GM18498 (cell line): ENCODE measurements at regions not wholly inside any gene's neighbourhood (a gene's known extent, or its start where the extent isn't known, plus 50 kb on each side); places are given as distances from the start of the nearest gene placed in this dataset.
A peak's percentile ranks its signal among the peaks of the same experiment; 100 is the strongest.
"Not testable (repeated sequence)": the region's sequence is repeated elsewhere in the genome, so short reads cannot be mapped to it uniquely, and the experiment has no call there.

ENCODE experiments used
- ATAC-seq: cut with Tn5 transposase; IDR thresholded peaks from one replicate; pipeline ENCODE4 v1.9.1; 2021; ENCODE audit warnings: mild to moderate bottlenecking, moderate library complexity; ENCODE audit not compliant: unreplicated experiment

- no peak for ATAC-seq
These were observed 473.2 kb downstream of the REEP3 start for GRCh38 chr10:63994371-63994770.

GRCh38 chr10:64007157-64007556 is 486.0 kb downstream of the REEP3 start:
- no peak for ATAC-seq

GRCh38 chr10:64010711-64011110 is 489.5 kb downstream of the REEP3 start:
- no peak for ATAC-seq

GRCh38 chr10:64011912-64012714 is 490.9 kb downstream of the REEP3 start:
- ATAC-seq: no peak

GRCh38 chr10:64014281-64014680 is 493.1 kb downstream of the REEP3 start:
- no peak for ATAC-seq

- ATAC-seq: no peak
These were observed 502.8 kb downstream of the REEP3 start for GRCh38 chr10:64023926-64024470.

- ATAC-seq: no peak
These were observed 512.5 kb downstream of the REEP3 start for GRCh38 chr10:64033711-64034110.

GRCh38 chr10:64036321-64036930 is 515.2 kb downstream of the REEP3 start:
- no peak for ATAC-seq

- no peak for ATAC-seq
These were observed 516.0 kb downstream of the REEP3 start for GRCh38 chr10:64037071-64037661.

GRCh38 chr10:64038107-64038506 is 516.9 kb downstream of the REEP3 start:
- no peak for ATAC-seq

GRCh38 chr10:64039198-64039597 is 518.0 kb downstream of the REEP3 start:
- peak; percentile 41 for ATAC-seq

GRCh38 chr10:64040781-64041180 is 519.6 kb downstream of the REEP3 start:
- ATAC-seq: peak; percentile 14

- peak; percentile 93 for ATAC-seq
These were observed 520.2 kb downstream of the REEP3 start for GRCh38 chr10:64041185-64041988.

GRCh38 chr10:64041989-64042490 is 520.8 kb downstream of the REEP3 start:
- ATAC-seq: no peak

GRCh38 chr10:64044098-64044497 is 522.9 kb downstream of the REEP3 start:
- ATAC-seq: no peak

GRCh38 chr10:64044957-64045632 is 523.9 kb downstream of the REEP3 start:
- ATAC-seq: not testable (repeated sequence)

- no peak for ATAC-seq
These were observed 533.2 kb downstream of the REEP3 start for GRCh38 chr10:64054392-64054791.

GRCh38 chr10:64059884-64060283 is 538.7 kb downstream of the REEP3 start:
- no peak for ATAC-seq

GRCh38 chr10:64060389-64060788 is 539.2 kb downstream of the REEP3 start:
- ATAC-seq: no peak

- ATAC-seq: no peak
These were observed 541.6 kb downstream of the REEP3 start for GRCh38 chr10:64062793-64063192.
